HUES6 (cell line): ENCODE measurements at regions not wholly inside any gene's neighbourhood (a gene's known extent, or its start where the extent isn't known, plus 50 kb on each side); places are given as distances from the start of the nearest gene placed in this dataset.

ENCODE experiments used
- H3K27ac ChIP-seq: 2 replicates; pipeline ENCODE4 v1.7.0; 2013; ENCODE audit warnings: low read depth, mild to moderate bottlenecking, low read length, inconsistent platforms
- H3K27me3 ChIP-seq: 2 replicates; pipeline ENCODE4 v1.6.1; 2013; ENCODE audit warnings: low read length; ENCODE audit not compliant: control insufficient read depth, insufficient read depth
- H3K36me3 ChIP-seq: 2 replicates; pipeline ENCODE4 v1.6.1; 2013; ENCODE audit warnings: low read length; ENCODE audit not compliant: control insufficient read depth, insufficient read depth
- H3K4me1 ChIP-seq: 2 replicates; pipeline ENCODE4 v1.6.1; 2013; ENCODE audit warnings: low read length; ENCODE audit not compliant: control insufficient read depth, insufficient read depth
- H3K4me3 ChIP-seq: 2 replicates; pipeline ENCODE4 v1.5.1; 2013; ENCODE audit warnings: low read depth, low read length
- H3K9ac ChIP-seq: one replicate; pipeline ENCODE4 v1.6.1; 2013; ENCODE audit warnings: mild to moderate bottlenecking, low read length
- H3K9me3 ChIP-seq: 2 replicates; pipeline ENCODE4 v1.6.1; 2013; ENCODE audit warnings: low read depth, low read length; ENCODE audit not compliant: control insufficient read depth, insufficient read depth

- no peaks in the 10 kb centered on the region for H3K27me3 ChIP-seq
- no peak overlapping the region for H3K27ac ChIP-seq
- no peaks in the 10 kb centered on the region for H3K9me3 ChIP-seq
- H3K9ac ChIP-seq, result no peak overlapping the region
- no peaks in the 10 kb centered on the region; the same call in 1 of the 2 replicates for H3K4me1 ChIP-seq
- no peaks in the 10 kb centered on the region for H3K36me3 ChIP-seq
- H3K4me3 ChIP-seq, result no peak overlapping the region
Measured at GRCh38 chr20:39328347-39328746, 366.2 kb downstream of the DHX35 start.

- no peaks in the 10 kb centered on the region for H3K36me3 ChIP-seq
- no peaks in the 10 kb centered on the region for H3K27me3 ChIP-seq
- H3K27ac ChIP-seq, result no peak overlapping the region
- H3K9ac ChIP-seq, result no peak overlapping the region
- no peaks in the 10 kb centered on the region for H3K9me3 ChIP-seq
- no peak overlapping the region for H3K4me3 ChIP-seq
- no peaks in the 10 kb centered on the region; the same call in 1 of the 2 replicates for H3K4me1 ChIP-seq
Measured at GRCh38 chr20:39326050-39326449, 363.9 kb downstream of the DHX35 start.

- H3K9ac ChIP-seq, result no peak overlapping the region
- H3K36me3 ChIP-seq, result no peaks in the 10 kb centered on the region
- peaks cover 6% of the 10 kb centered on the region; the same call in 1 of the 2 replicates for H3K27me3 ChIP-seq
- H3K4me3 ChIP-seq, result no peak overlapping the region
- no peak overlapping the region for H3K27ac ChIP-seq
- H3K9me3 ChIP-seq, result no peaks in the 10 kb centered on the region
- no peaks in the 10 kb centered on the region for H3K4me1 ChIP-seq
Measured at GRCh38 chr20:39318911-39319310, 356.8 kb downstream of the DHX35 start.

GRCh38 chr20:39312676-39313075, 350.5 kb downstream of the DHX35 start:
- Histone ChIP-seq H3K27ac (no peak overlapping the region), H3K27me3 (peaks cover 6% of the 10 kb centered on the region; the same call in 1 of the 2 replicates), H3K36me3 (no peaks in the 10 kb centered on the region), H3K4me3 (no peak overlapping the region), H3K9me3 (peaks cover 8% of the 10 kb centered on the region), H3K9ac (no peak overlapping the region), H3K4me1 (peaks cover 12% of the 10 kb centered on the region)

- peaks cover 12% of the 10 kb centered on the region for H3K9me3 ChIP-seq
- no peak overlapping the region for H3K4me3 ChIP-seq
- no peak overlapping the region for H3K9ac ChIP-seq
- H3K27me3 ChIP-seq, result peaks cover 6% of the 10 kb centered on the region; the same call in 1 of the 2 replicates
- peaks cover 12% of the 10 kb centered on the region for H3K4me1 ChIP-seq
- no peak overlapping the region for H3K27ac ChIP-seq
- no peaks in the 10 kb centered on the region for H3K36me3 ChIP-seq
Measured at GRCh38 chr20:39311851-39312506, 349.8 kb downstream of the DHX35 start.

GRCh38 chr20:39310363-39310995, 348.3 kb downstream of the DHX35 start:
- no peaks in the 10 kb centered on the region for H3K27me3 ChIP-seq
- no peak overlapping the region for H3K9ac ChIP-seq
- no peak overlapping the region for H3K27ac ChIP-seq
- H3K4me3 ChIP-seq, result no peak overlapping the region
- no peaks in the 10 kb centered on the region for H3K36me3 ChIP-seq
- peaks cover 12% of the 10 kb centered on the region for H3K4me1 ChIP-seq
- peaks cover 12% of the 10 kb centered on the region for H3K9me3 ChIP-seq

GRCh38 chr20:39309458-39309857, 347.3 kb downstream of the DHX35 start:
- H3K27me3 ChIP-seq, result no peaks in the 10 kb centered on the region
- H3K4me1 ChIP-seq, result peaks cover 12% of the 10 kb centered on the region
- H3K9me3 ChIP-seq, result peaks cover 12% of the 10 kb centered on the region
- H3K27ac ChIP-seq, result no peak overlapping the region
- no peaks in the 10 kb centered on the region for H3K36me3 ChIP-seq
- H3K9ac ChIP-seq, result no peak overlapping the region
- H3K4me3 ChIP-seq, result no peak overlapping the region

- Histone ChIP-seq H3K36me3 (no peaks in the 10 kb centered on the region), H3K9ac (no peak overlapping the region), H3K27me3 (no peaks in the 10 kb centered on the region), H3K4me3 (no peak overlapping the region), H3K27ac (no peak overlapping the region), H3K4me1 (no peaks in the 10 kb centered on the region), H3K9me3 (0 out of 2 replicates have a peak, but pooled peaks cover under 1% of the 10 kb centered on the region)
Measured at GRCh38 chr20:39302312-39302711, 340.2 kb downstream of the DHX35 start.

- Histone ChIP-seq H3K27ac (no peak overlapping the region), H3K36me3 (no peaks in the 10 kb centered on the region), H3K9ac (no peak overlapping the region)
Measured at GRCh38 chr20:39299783-39300182, 337.6 kb downstream of the DHX35 start.

GRCh38 chr20:39298571-39299506, 336.7 kb downstream of the DHX35 start:
- H3K27ac ChIP-seq, result no peak overlapping the region
- no peaks in the 10 kb centered on the region for H3K36me3 ChIP-seq
- no peak overlapping the region for H3K9ac ChIP-seq
- no peak overlapping the region for H3K4me3 ChIP-seq
- no peaks in the 10 kb centered on the region for H3K9me3 ChIP-seq
- peaks cover 16% of the 10 kb centered on the region for H3K4me1 ChIP-seq
- H3K27me3 ChIP-seq, result no peaks in the 10 kb centered on the region

More at GRCh38 chr20:39299783-39300182, 337.6 kb downstream of the DHX35 start:
- Histone ChIP-seq H3K4me3 (no peak overlapping the region), H3K9me3 (no peaks in the 10 kb centered on the region), H3K27me3 (no peaks in the 10 kb centered on the region), H3K4me1 (peaks cover 6% of the 10 kb centered on the region)
